ENCODE measurements at regions not wholly inside any gene's neighbourhood (a gene's known extent, or its start where the extent isn't known, plus 50 kb on each side); places are given as distances from the start of the nearest gene placed in this dataset.
A peak's percentile ranks its signal among the peaks of the same experiment; 100 is the strongest.

- no peak overlapping the region for H3K4me3 ChIP-seq (replicated peaks in 1 of 3; ENCODE audit: low read depth in 2 of 3, low read length in 3 of 3)
- Mint-ChIP-seq H3K27me3 (ENCODE audit: low read depth in 3 of 3) (no peaks in the 10 kb centered on the region), H3K4me1 (peaks cover under 1% of the 10 kb centered on the region), H3K9me3 (peaks cover 0 to 6% (median 0%) of the 10 kb centered on the region in 7 donors), H3K4me3 (no peak overlapping the region), H3K27ac (peak overlapping the region in 1 of 7 donors; percentile 45), H3K36me3 (no peaks in the 10 kb centered on the region)
- no peaks in the 10 kb centered on the region for H3K4me1 ChIP-seq (ENCODE audit: control insufficient read depth in 1 of 2, insufficient read depth in 2 of 2, low read length in 2 of 2)
- no peak for DNase-seq
- intact Hi-C loops (cut with micrococcal nuclease) = no loop called here
- WGBS (ENCODE audit: insufficient coverage) = no CpG with 5 or more reads among the region's 2 CpGs
- no peaks in the 10 kb centered on the region for H3K79me2 ChIP-seq (ENCODE audit: insufficient read depth, low read length)
- H3K36me3 ChIP-seq (replicated peaks in 1 of 2; ENCODE audit: control insufficient read depth in 1 of 2, insufficient read depth in 2 of 2, low read length in 2 of 2) = no peaks in the 10 kb centered on the region
- no peak overlapping the region for H3K4me2 ChIP-seq (replicated peaks; ENCODE audit: extremely low read depth, low read length, poor library complexity, severe bottlenecking)
- no peak overlapping the region for H3K27ac ChIP-seq (ENCODE audit: low read depth in 1 of 2, low read length in 2 of 2)
- no peaks in the 10 kb centered on the region for H3K9me3 ChIP-seq (replicated peaks in 1 of 2; ENCODE audit: control insufficient read depth in 1 of 2, insufficient read depth in 1 of 2, low read length in 2 of 2)
- no peak overlapping the region for H3K9ac ChIP-seq (ENCODE audit: insufficient read depth, low read length, poor library complexity, severe bottlenecking)
- no peaks in the 10 kb centered on the region for H3K27me3 ChIP-seq (ENCODE audit: control insufficient read depth in 2 of 2, insufficient read depth in 2 of 2, low read length in 2 of 2)
- no peak for TF ChIP-seq CTCF (IDR thresholded peaks at IDR 0.05)
- H2AFZ ChIP-seq (ENCODE audit: insufficient read depth, low read depth, low read length, poor library complexity, severe bottlenecking) = no peak overlapping the region
- no peaks in the 10 kb centered on the region for H4K20me1 ChIP-seq (ENCODE audit: insufficient read depth, low read length)
Observed at GRCh38 chr5:96322865-96323264, 110.2 kb downstream of the PCSK1 start.

GRCh38 chr5:96322217-96322616, 110.8 kb downstream of the PCSK1 start:
- 100% methylated on average over 1 of the region's 3 CpGs for WGBS (ENCODE audit: insufficient coverage)
- peaks cover 3% of the 10 kb centered on the region for H3K4me1 Mint-ChIP-seq

More at GRCh38 chr5:96322217-96322616, 110.8 kb downstream of the PCSK1 start:
- Mint-ChIP-seq H3K4me3 (no peak overlapping the region), H3K27me3 (ENCODE audit: low read depth in 3 of 3) (no peaks in the 10 kb centered on the region), H3K36me3 (no peaks in the 10 kb centered on the region), H3K9me3 (peaks cover 0 to 6% (median 0%) of the 10 kb centered on the region in 7 donors), H3K27ac (peak overlapping the region in 1 of 7 donors; percentile 64)
- Histone ChIP-seq H3K9ac (ENCODE audit: insufficient read depth, low read length, poor library complexity, severe bottlenecking) (no peak overlapping the region), H3K4me3 (replicated peaks in 1 of 3; ENCODE audit: low read depth in 2 of 3, low read length in 3 of 3) (no peak overlapping the region), H3K27me3 (ENCODE audit: control insufficient read depth in 2 of 2, insufficient read depth in 2 of 2, low read length in 2 of 2) (no peaks in the 10 kb centered on the region), H3K4me2 (replicated peaks; ENCODE audit: extremely low read depth, low read length, poor library complexity, severe bottlenecking) (no peak overlapping the region), H3K9me3 (replicated peaks in 1 of 2; ENCODE audit: control insufficient read depth in 1 of 2, insufficient read depth in 1 of 2, low read length in 2 of 2) (no peaks in the 10 kb centered on the region), H3K79me2 (ENCODE audit: insufficient read depth, low read length) (no peaks in the 10 kb centered on the region), H4K20me1 (ENCODE audit: insufficient read depth, low read length) (no peaks in the 10 kb centered on the region), H3K27ac (ENCODE audit: low read depth in 1 of 2, low read length in 2 of 2) (no peak overlapping the region), H3K36me3 (replicated peaks in 1 of 2; ENCODE audit: control insufficient read depth in 1 of 2, insufficient read depth in 2 of 2, low read length in 2 of 2) (no peaks in the 10 kb centered on the region), H2AFZ (ENCODE audit: insufficient read depth, low read depth, low read length, poor library complexity, severe bottlenecking) (no peak overlapping the region), H3K4me1 (ENCODE audit: control insufficient read depth in 1 of 2, insufficient read depth in 2 of 2, low read length in 2 of 2) (no peaks in the 10 kb centered on the region)
- TF ChIP-seq CTCF (IDR thresholded peaks at IDR 0.05) = no peak
- no peak for DNase-seq
- intact Hi-C loops (cut with micrococcal nuclease) = no loop called here
